Smooth muscle cell (in vitro differentiated cells): ENCODE measurements at regions not wholly inside any gene's neighbourhood (a gene's known extent, or its start where the extent isn't known, plus 50 kb on each side); places are given as distances from the start of the nearest gene placed in this dataset.
"Not testable (repeated sequence)": the region's sequence is repeated elsewhere in the genome, so short reads cannot be mapped to it uniquely, and the experiment has no call there.

Source experiments
- DNase-seq: peaks from one replicate; lab custom pipeline; 2025; ENCODE audit not compliant: unreplicated experiment; lab: John Stamatoyannopoulos, UW
- H2AFZ ChIP-seq: fragments of 200-600 bp; sonication (generic); 2 replicates; pipeline ENCODE4 v1.6.0; 2016; ENCODE audit warnings: antibody characterized with exemption, low read depth, mild to moderate bottlenecking
- H3F3A ChIP-seq: fragments of 200-600 bp; sonication (generic); 2 replicates; pipeline ENCODE4 v1.6.0; 2017; ENCODE audit warnings: antibody characterized with exemption, low read depth
- H3K27ac ChIP-seq: fragments of 200-600 bp; sonication (generic); 2 replicates; pipeline ENCODE4 v1.5.1; 2016; ENCODE audit warnings: low read depth, mild to moderate bottlenecking
- H3K27me3 ChIP-seq: fragments of 200-600 bp; sonication (generic); 2 replicates; pipeline ENCODE4 v1.6.1; 2016; ENCODE audit warnings: low read depth, mild to moderate bottlenecking
- H3K36me3 ChIP-seq: fragments of 200-600 bp; sonication (generic); 2 replicates; pipeline ENCODE4 v1.5.1; 2016; ENCODE audit warnings: low read depth
- H3K4me1 ChIP-seq: fragments of 200-600 bp; sonication (generic); 2 replicates; pipeline ENCODE4 v1.5.1; 2016; ENCODE audit warnings: low read depth
- H3K4me2 ChIP-seq: fragments of 200-600 bp; sonication (generic); 2 replicates; pipeline ENCODE4 v1.6.0; 2016; ENCODE audit warnings: mild to moderate bottlenecking
- H3K4me3 ChIP-seq: fragments of 200-600 bp; sonication (generic); 2 replicates; pipeline ENCODE4 v1.5.1; 2016; ENCODE audit warnings: mild to moderate bottlenecking
- H3K79me2 ChIP-seq: fragments of 200-600 bp; sonication (generic); 2 replicates; pipeline ENCODE4 v1.6.0; 2016; ENCODE audit warnings: low read depth, mild to moderate bottlenecking
- H3K9ac ChIP-seq: fragments of 200-600 bp; sonication (generic); 2 replicates; pipeline ENCODE4 v1.6.0; 2016; ENCODE audit warnings: low read depth
- H3K9me3 ChIP-seq: fragments of 200-600 bp; sonication (generic); replicated peaks from 2 replicates; pipeline ENCODE4 v1.5.1; 2016; ENCODE audit warnings: low read depth
- H4K20me1 ChIP-seq: fragments of 200-600 bp; sonication (generic); 2 replicates; pipeline ENCODE4 v1.6.0; 2016; ENCODE audit warnings: low read depth
- CTCF ChIP-seq: fragments of 200-600 bp; sonication (generic); IDR thresholded peaks from 2 replicates; pipeline ENCODE4 v1.5.1; 2017; ENCODE audit warnings: borderline replicate concordance, mild to moderate bottlenecking, antibody characterized with exemption; ENCODE audit not compliant: insufficient read depth, poor library complexity, severe bottlenecking
- WGBS: methylation state at CpG from one replicate; pipeline ENCODE4 v1.1.7; 2016; ENCODE audit warnings: low lambda C conversion rate; 5-methylcytosine and 5-hydroxymethylcytosine counted together

- H3K9me3 ChIP-seq: no peaks in the 10 kb centered on the region
- H3K27me3 ChIP-seq: no peaks in the 10 kb centered on the region
- no peak for TF ChIP-seq CTCF
- DNase-seq: no peak
- H3K27ac ChIP-seq: no peak overlapping the region
- no peaks in the 10 kb centered on the region for H4K20me1 ChIP-seq
- H3K79me2 ChIP-seq: no peaks in the 10 kb centered on the region
- H3K9ac ChIP-seq: no peak overlapping the region
- WGBS: 21% methylated on average over 2 of the region's 2 CpGs
- H3K4me1 ChIP-seq: no peaks in the 10 kb centered on the region
- no peak overlapping the region for H2AFZ ChIP-seq
- H3F3A ChIP-seq: no peaks in the 10 kb centered on the region
- H3K4me3 ChIP-seq: no peak overlapping the region
- H3K36me3 ChIP-seq: no peaks in the 10 kb centered on the region
- H3K4me2 ChIP-seq: no peak overlapping the region
These were observed 590.9 kb upstream of the NRSN1 start for GRCh38 chr6:23535101-23535500.

- TF ChIP-seq CTCF: no peak
- H3K79me2 ChIP-seq: no peaks in the 10 kb centered on the region
- H2AFZ ChIP-seq: no peak overlapping the region
- no peaks in the 10 kb centered on the region for H3K27me3 ChIP-seq
- H3K9ac ChIP-seq: no peak overlapping the region
- no peaks in the 10 kb centered on the region for H3K36me3 ChIP-seq
- no peaks in the 10 kb centered on the region for H4K20me1 ChIP-seq
- no peaks in the 10 kb centered on the region for H3K4me1 ChIP-seq
- no peaks in the 10 kb centered on the region for H3F3A ChIP-seq
- no peaks in the 10 kb centered on the region for H3K9me3 ChIP-seq
- DNase-seq: no peak
- H3K4me3 ChIP-seq: no peak overlapping the region
- no peak overlapping the region for H3K27ac ChIP-seq
- no peak overlapping the region for H3K4me2 ChIP-seq
These were observed 588.2 kb upstream of the NRSN1 start for GRCh38 chr6:23537828-23538227.

GRCh38 chr6:23547851-23548250, 578.2 kb upstream of the NRSN1 start:
- Histone ChIP-seq H3K4me2 (no peak overlapping the region), H3K27ac (no peak overlapping the region), H3K4me1 (no peaks in the 10 kb centered on the region), H3K9ac (no peak overlapping the region), H2AFZ (peak overlapping the region; percentile 28), H3F3A (no peaks in the 10 kb centered on the region), H3K4me3 (no peak overlapping the region), H3K79me2 (no peaks in the 10 kb centered on the region), H3K9me3 (no peaks in the 10 kb centered on the region), H3K36me3 (no peaks in the 10 kb centered on the region), H3K27me3 (peaks cover 8% of the 10 kb centered on the region), H4K20me1 (no peaks in the 10 kb centered on the region)
- DNase-seq: no peak
- no peak for TF ChIP-seq CTCF
- WGBS: 84% methylated on average over 1 of the region's 1 CpG

GRCh38 chr6:23554953-23555352, 571.1 kb upstream of the NRSN1 start:
- not testable (repeated sequence) for H2AFZ ChIP-seq

More at GRCh38 chr6:23554953-23555352, 571.1 kb upstream of the NRSN1 start:
- H3K4me3 ChIP-seq, DNase-seq, H3K36me3 ChIP-seq, H4K20me1 ChIP-seq, H3K79me2 ChIP-seq, H3K9me3 ChIP-seq, H3K27me3 ChIP-seq, H3K4me2 ChIP-seq, H3K27ac ChIP-seq, H3K9ac ChIP-seq, H3K4me1 ChIP-seq, H3F3A ChIP-seq: not testable (repeated sequence)
- 91% methylated on average over 1 of the region's 1 CpG for WGBS
